ENCODE measurements at regions not wholly inside any gene's neighbourhood (a gene's known extent, or its start where the extent isn't known, plus 50 kb on each side); places are given as distances from the start of the nearest gene placed in this dataset.

DNA sequence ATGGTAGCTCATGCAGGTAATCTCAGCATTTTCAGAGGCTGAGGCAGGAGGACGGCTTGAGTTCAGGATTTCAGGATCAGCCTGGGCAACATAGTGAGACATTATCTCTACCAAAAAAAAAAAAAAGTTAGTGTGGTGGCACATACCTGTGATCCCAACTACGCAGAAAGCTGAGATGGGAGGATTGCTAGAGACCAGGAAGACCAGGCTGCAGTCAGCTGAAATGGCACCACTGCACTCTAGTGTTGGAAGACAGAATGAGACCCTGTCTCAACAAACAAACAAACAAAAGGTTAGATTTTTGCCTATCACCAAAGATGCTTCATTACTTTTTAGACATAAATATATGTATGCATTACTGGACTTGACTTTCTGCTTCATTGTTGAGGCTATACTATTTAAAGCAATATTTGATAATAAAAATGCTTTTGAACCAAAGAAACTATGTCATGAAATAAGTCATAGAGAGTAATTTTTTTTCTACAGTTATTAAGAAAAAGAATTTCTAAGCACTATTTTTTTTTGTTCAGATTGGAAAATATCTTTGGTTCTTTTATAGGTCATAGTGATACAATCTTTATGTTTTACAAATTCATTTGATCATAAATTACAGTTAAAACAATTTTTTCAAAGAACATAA is 1180.1 kb upstream of the ATXN8OS start:
- WGBS, result 28% methylated on average over 2 of the region's 2 CpGs
- DNase-seq (ENCODE audit: low spot score), result no peak
- H3K4me3 ChIP-seq (ENCODE audit: low read depth in 1 of 3, low read length in 3 of 3), result no peak overlapping the region
- no peak overlapping the region for H3K9ac ChIP-seq (ENCODE audit: low read depth in 1 of 2, low read length in 2 of 2)
- TF ChIP-seq RAD21 (IDR thresholded peaks at IDR 0.05), result peak; percentile 46 to 52
- TF ChIP-seq, protein P1, sequence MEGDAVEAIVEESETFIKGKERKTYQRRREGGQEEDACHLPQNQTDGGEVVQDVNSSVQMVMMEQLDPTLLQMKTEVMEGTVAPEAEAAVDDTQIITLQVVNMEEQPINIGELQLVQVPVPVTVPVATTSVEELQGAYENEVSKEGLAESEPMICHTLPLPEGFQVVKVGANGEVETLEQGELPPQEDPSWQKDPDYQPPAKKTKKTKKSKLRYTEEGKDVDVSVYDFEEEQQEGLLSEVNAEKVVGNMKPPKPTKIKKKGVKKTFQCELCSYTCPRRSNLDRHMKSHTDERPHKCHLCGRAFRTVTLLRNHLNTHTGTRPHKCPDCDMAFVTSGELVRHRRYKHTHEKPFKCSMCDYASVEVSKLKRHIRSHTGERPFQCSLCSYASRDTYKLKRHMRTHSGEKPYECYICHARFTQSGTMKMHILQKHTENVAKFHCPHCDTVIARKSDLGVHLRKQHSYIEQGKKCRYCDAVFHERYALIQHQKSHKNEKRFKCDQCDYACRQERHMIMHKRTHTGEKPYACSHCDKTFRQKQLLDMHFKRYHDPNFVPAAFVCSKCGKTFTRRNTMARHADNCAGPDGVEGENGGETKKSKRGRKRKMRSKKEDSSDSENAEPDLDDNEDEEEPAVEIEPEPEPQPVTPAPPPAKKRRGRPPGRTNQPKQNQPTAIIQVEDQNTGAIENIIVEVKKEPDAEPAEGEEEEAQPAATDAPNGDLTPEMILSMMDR (IDR thresholded peaks at IDR 0.05; ENCODE audit: low read depth, low read length, missing input control), result peak; percentile 6
- TF ChIP-seq, protein P2, sequence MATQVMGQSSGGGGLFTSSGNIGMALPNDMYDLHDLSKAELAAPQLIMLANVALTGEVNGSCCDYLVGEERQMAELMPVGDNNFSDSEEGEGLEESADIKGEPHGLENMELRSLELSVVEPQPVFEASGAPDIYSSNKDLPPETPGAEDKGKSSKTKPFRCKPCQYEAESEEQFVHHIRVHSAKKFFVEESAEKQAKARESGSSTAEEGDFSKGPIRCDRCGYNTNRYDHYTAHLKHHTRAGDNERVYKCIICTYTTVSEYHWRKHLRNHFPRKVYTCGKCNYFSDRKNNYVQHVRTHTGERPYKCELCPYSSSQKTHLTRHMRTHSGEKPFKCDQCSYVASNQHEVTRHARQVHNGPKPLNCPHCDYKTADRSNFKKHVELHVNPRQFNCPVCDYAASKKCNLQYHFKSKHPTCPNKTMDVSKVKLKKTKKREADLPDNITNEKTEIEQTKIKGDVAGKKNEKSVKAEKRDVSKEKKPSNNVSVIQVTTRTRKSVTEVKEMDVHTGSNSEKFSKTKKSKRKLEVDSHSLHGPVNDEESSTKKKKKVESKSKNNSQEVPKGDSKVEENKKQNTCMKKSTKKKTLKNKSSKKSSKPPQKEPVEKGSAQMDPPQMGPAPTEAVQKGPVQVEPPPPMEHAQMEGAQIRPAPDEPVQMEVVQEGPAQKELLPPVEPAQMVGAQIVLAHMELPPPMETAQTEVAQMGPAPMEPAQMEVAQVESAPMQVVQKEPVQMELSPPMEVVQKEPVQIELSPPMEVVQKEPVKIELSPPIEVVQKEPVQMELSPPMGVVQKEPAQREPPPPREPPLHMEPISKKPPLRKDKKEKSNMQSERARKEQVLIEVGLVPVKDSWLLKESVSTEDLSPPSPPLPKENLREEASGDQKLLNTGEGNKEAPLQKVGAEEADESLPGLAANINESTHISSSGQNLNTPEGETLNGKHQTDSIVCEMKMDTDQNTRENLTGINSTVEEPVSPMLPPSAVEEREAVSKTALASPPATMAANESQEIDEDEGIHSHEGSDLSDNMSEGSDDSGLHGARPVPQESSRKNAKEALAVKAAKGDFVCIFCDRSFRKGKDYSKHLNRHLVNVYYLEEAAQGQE (IDR thresholded peaks at IDR 0.05), result no peak
- H3K4me1 ChIP-seq (ENCODE audit: control insufficient read depth in 4 of 4, insufficient read depth in 4 of 4, low read length in 3 of 4), result no peaks in the 10 kb centered on the region
- no peaks in the 10 kb centered on the region for H3K36me3 ChIP-seq (ENCODE audit: control insufficient read depth in 4 of 4, insufficient read depth in 3 of 4, low read depth in 1 of 4, low read length in 3 of 4)
- H3K9me3 ChIP-seq (ENCODE audit: control insufficient read depth in 4 of 4, low read length in 3 of 4), result no peaks in the 10 kb centered on the region
- H3K27ac ChIP-seq (ENCODE audit: low read depth in 1 of 2, low read length in 2 of 2), result no peak overlapping the region
- H3K27me3 ChIP-seq (ENCODE audit: control insufficient read depth in 4 of 4, insufficient read depth in 4 of 4, low read length in 3 of 4), result no peaks in the 10 kb centered on the region

DNA sequence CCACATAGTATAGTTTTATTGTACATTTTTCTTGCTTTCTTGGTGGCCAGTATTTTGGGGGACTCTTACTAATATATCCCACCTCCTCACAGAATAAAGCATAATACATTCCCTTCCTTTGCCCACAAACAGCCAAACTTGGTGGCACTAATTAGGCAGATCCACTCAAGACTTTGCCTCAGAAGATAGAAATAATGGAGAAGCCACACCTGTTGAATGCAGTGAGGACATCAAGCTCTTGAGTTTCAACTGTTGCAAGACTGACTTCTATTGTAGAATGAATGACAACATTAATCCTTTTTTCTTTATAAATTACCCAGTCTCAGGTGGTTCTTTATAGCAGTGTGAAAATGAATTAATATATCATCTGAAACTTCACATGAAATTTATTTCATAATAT is 1183.6 kb upstream of the ATXN8OS start:
- H3K4me3 ChIP-seq (ENCODE audit: low read depth in 1 of 3, low read length in 3 of 3), result no peak overlapping the region
- TF ChIP-seq RAD21 (IDR thresholded peaks at IDR 0.05) (no peak), FOXA2 (IDR thresholded peaks at IDR 0.05) (no peak), TAF1 (conservative IDR thresholded peaks at IDR 0.05) (no peak), YY1 (IDR thresholded peaks at IDR 0.05) (no peak), HNF4A (conservative IDR thresholded peaks at IDR 0.05) (no peak), GABPA (IDR thresholded peaks at IDR 0.05 in 1 of 2, conservative IDR thresholded peaks at IDR 0.05 in 1 of 2) (no peak)
- DNase-seq (ENCODE audit: low spot score), result no peak
- no peaks in the 10 kb centered on the region for H3K4me1 ChIP-seq (ENCODE audit: control insufficient read depth in 4 of 4, insufficient read depth in 4 of 4, low read length in 3 of 4)
- no peaks in the 10 kb centered on the region for H3K36me3 ChIP-seq (ENCODE audit: control insufficient read depth in 4 of 4, insufficient read depth in 3 of 4, low read depth in 1 of 4, low read length in 3 of 4)
- no peaks in the 10 kb centered on the region for H3K27me3 ChIP-seq (ENCODE audit: control insufficient read depth in 4 of 4, insufficient read depth in 4 of 4, low read length in 3 of 4)
- H3K27ac ChIP-seq (ENCODE audit: low read depth in 1 of 2, low read length in 2 of 2), result no peak overlapping the region
- no peak overlapping the region for H3K9ac ChIP-seq (ENCODE audit: low read depth in 1 of 2, low read length in 2 of 2)
- no peaks in the 10 kb centered on the region for H3K9me3 ChIP-seq (ENCODE audit: control insufficient read depth in 4 of 4, low read length in 3 of 4)

DNA sequence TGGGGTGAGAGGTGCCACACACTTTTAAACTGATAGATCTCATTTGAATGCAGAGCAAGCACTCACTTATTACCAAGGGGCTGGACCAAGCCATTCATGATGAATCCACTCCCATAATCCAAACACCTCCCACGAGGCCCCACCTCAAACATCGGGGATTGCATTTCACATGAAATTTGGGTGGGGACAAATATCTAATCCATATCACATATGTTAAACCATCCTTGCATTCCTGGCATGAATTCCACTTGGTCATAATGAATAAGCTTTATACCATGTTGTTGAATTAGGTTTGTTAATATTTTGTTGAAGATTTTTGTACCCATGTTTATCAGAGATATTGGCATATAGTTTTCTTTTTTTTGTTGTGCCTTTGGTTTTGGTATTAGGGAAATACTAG is 1198.7 kb upstream of the ATXN8OS start:
- Histone ChIP-seq H3K4me3 (ENCODE audit: low read depth in 1 of 3, low read length in 3 of 3) (no peak overlapping the region), H3K9me3 (ENCODE audit: control insufficient read depth in 4 of 4, low read length in 3 of 4) (peaks cover 0 to 1% (median 0%) of the 10 kb centered on the region in 4 donors), H3K27ac (ENCODE audit: low read depth in 1 of 2, low read length in 2 of 2) (no peak overlapping the region), H3K9ac (ENCODE audit: low read depth in 1 of 2, low read length in 2 of 2) (no peak overlapping the region), H3K36me3 (ENCODE audit: control insufficient read depth in 4 of 4, insufficient read depth in 3 of 4, low read depth in 1 of 4, low read length in 3 of 4) (no peaks in the 10 kb centered on the region), H3K27me3 (ENCODE audit: control insufficient read depth in 4 of 4, insufficient read depth in 4 of 4, low read length in 3 of 4) (no peaks in the 10 kb centered on the region), H3K4me1 (ENCODE audit: control insufficient read depth in 4 of 4, insufficient read depth in 4 of 4, low read length in 3 of 4) (no peaks in the 10 kb centered on the region)
- DNase-seq (ENCODE audit: low spot score), result no peak
- 77% methylated on average over 2 of the region's 2 CpGs for WGBS
- TF ChIP-seq, protein P3, sequence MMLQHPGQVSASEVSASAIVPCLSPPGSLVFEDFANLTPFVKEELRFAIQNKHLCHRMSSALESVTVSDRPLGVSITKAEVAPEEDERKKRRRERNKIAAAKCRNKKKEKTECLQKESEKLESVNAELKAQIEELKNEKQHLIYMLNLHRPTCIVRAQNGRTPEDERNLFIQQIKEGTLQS (IDR thresholded peaks at IDR 0.05), result no peak
- no peak for TF ChIP-seq RXRA (IDR thresholded peaks at IDR 0.05)
- TF ChIP-seq, protein P4, sequence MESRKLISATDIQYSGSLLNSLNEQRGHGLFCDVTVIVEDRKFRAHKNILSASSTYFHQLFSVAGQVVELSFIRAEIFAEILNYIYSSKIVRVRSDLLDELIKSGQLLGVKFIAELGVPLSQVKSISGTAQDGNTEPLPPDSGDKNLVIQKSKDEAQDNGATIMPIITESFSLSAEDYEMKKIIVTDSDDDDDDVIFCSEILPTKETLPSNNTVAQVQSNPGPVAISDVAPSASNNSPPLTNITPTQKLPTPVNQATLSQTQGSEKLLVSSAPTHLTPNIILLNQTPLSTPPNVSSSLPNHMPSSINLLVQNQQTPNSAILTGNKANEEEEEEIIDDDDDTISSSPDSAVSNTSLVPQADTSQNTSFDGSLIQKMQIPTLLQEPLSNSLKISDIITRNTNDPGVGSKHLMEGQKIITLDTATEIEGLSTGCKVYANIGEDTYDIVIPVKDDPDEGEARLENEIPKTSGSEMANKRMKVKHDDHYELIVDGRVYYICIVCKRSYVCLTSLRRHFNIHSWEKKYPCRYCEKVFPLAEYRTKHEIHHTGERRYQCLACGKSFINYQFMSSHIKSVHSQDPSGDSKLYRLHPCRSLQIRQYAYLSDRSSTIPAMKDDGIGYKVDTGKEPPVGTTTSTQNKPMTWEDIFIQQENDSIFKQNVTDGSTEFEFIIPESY (IDR thresholded peaks at IDR 0.05), result no peak
- no peak for TF ChIP-seq NR2F2 (IDR thresholded peaks at IDR 0.05)
- no peak for TF ChIP-seq HNF4A (conservative IDR thresholded peaks at IDR 0.05)
- TF ChIP-seq, protein P5, sequence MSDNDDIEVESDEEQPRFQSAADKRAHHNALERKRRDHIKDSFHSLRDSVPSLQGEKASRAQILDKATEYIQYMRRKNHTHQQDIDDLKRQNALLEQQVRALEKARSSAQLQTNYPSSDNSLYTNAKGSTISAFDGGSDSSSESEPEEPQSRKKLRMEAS (IDR thresholded peaks at IDR 0.05), result no peak
- no peak for TF ChIP-seq FOXA2 (IDR thresholded peaks at IDR 0.05)
- no peak for TF ChIP-seq RAD21 (IDR thresholded peaks at IDR 0.05)
- TF ChIP-seq, protein P1 (IDR thresholded peaks at IDR 0.05; ENCODE audit: low read depth, low read length, missing input control), result no peak
- TF ChIP-seq JUND (IDR thresholded peaks at IDR 0.05), result no peak
- no peak for TF ChIP-seq FOXA1 (IDR thresholded peaks at IDR 0.05)
- no peak for TF ChIP-seq GABPA (IDR thresholded peaks at IDR 0.05 in 1 of 2, conservative IDR thresholded peaks at IDR 0.05 in 1 of 2)
